Panc1 (cell line): ENCODE measurements at regions not wholly inside any gene's neighbourhood (a gene's known extent, or its start where the extent isn't known, plus 50 kb on each side); places are given as distances from the start of the nearest gene placed in this dataset.

Source experiments
- POLR2AphosphoS5 ChIP-seq: IDR thresholded peaks from 2 replicates; pipeline ENCODE4 v1.6.1; 2012; ENCODE audit warnings: mild to moderate bottlenecking, low read depth, low read length, moderate library complexity
- SIN3A ChIP-seq: IDR thresholded peaks from 2 replicates; pipeline ENCODE4 v1.6.1; 2012; ENCODE audit warnings: low read depth, mild to moderate bottlenecking, low read length, moderate library complexity, borderline replicate concordance; ENCODE audit not compliant: insufficient read depth
- TF ChIP-seq, protein P1 (sequence below): fragments of 450-650 bp; IDR thresholded peaks from 2 replicates; pipeline ENCODE4 v1.5.1; 2017; ENCODE audit warnings: mild to moderate bottlenecking

GRCh38 chr4:89537281-89537680 is 229.7 kb upstream of the GPRIN3 start:
- TF ChIP-seq, protein P1, sequence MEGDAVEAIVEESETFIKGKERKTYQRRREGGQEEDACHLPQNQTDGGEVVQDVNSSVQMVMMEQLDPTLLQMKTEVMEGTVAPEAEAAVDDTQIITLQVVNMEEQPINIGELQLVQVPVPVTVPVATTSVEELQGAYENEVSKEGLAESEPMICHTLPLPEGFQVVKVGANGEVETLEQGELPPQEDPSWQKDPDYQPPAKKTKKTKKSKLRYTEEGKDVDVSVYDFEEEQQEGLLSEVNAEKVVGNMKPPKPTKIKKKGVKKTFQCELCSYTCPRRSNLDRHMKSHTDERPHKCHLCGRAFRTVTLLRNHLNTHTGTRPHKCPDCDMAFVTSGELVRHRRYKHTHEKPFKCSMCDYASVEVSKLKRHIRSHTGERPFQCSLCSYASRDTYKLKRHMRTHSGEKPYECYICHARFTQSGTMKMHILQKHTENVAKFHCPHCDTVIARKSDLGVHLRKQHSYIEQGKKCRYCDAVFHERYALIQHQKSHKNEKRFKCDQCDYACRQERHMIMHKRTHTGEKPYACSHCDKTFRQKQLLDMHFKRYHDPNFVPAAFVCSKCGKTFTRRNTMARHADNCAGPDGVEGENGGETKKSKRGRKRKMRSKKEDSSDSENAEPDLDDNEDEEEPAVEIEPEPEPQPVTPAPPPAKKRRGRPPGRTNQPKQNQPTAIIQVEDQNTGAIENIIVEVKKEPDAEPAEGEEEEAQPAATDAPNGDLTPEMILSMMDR, result no peak
- no peak for TF ChIP-seq POLR2AphosphoS5
- TF ChIP-seq SIN3A, result no peak
